Astrocyte (in vitro differentiated cells and primary cell): ENCODE measurements at regions not wholly inside any gene's neighbourhood (a gene's known extent, or its start where the extent isn't known, plus 50 kb on each side); places are given as distances from the start of the nearest gene placed in this dataset.

Experiments used
- CTCF ChIP-seq: IDR thresholded peaks from 2 replicates; pipeline ENCODE4 v1.5.1; 2011; ENCODE audit warnings: low read depth, mild to moderate bottlenecking, inconsistent platforms, low read length, moderate library complexity; ENCODE audit not compliant: insufficient read depth
- EZH2 ChIP-seq: IDR thresholded peaks from 2 replicates; pipeline ENCODE4 v1.6.1; 2012; ENCODE audit warnings: mild to moderate bottlenecking, low read length, inconsistent platforms; ENCODE audit not compliant: insufficient read depth

- TF ChIP-seq CTCF = no peak
- TF ChIP-seq EZH2 = no peak
Measured at GRCh38 chrX:7640392-7640791, 202.6 kb upstream of the VCX start.
